A673 (cell line): ENCODE measurements at regions not wholly inside any gene's neighbourhood (a gene's known extent, or its start where the extent isn't known, plus 50 kb on each side); places are given as distances from the start of the nearest gene placed in this dataset.

ENCODE experiments used
- BruUV-seq: library from RNA; stranded (reverse); fragments of 400-500 nt; replicated peaks from 2 replicates; lab custom pipeline; 2021; lab: Mats Ljungman, UMichigan
- CTCF ChIA-PET: fragments of 300-600 bp; sonication (Branson Sonifier 250); formaldehyde crosslinking; loops from one replicate; lab custom pipeline; 2022; ENCODE audit warnings: antibody characterized with exemption; lab: Charles Lee
- POLR2A ChIA-PET: fragments of 300-600 bp; sonication (Branson Sonifier 250); formaldehyde crosslinking; loops from one replicate; lab custom pipeline; 2022; ENCODE audit warnings: antibody characterized with exemption; ENCODE audit not compliant: low non-redundant PET; lab: Charles Lee
- DNase-seq: peaks from one replicate; pipeline ENCODE4 v3.0.0-alpha.2; 2015; ENCODE audit warnings: low spot score
- H3K27ac ChIP-seq: fragments of 200-600 bp; sonication (generic); 2 replicates; pipeline ENCODE4 v1.5.1; 2016; ENCODE audit warnings: mixed run types, low read depth, mild to moderate bottlenecking, mixed read lengths, antibody characterized with exemption, low read length; ENCODE audit not compliant: poor library complexity, severe bottlenecking
- H3K27me3 ChIP-seq: fragments of 200-600 bp; sonication (generic); replicated peaks from 2 replicates; pipeline ENCODE4 v1.6.1; 2017; ENCODE audit warnings: mixed run types, low read depth, mild to moderate bottlenecking, mixed read lengths, antibody characterized with exemption, low read length; ENCODE audit not compliant: insufficient read depth, poor library complexity
- H3K36me3 ChIP-seq: fragments of 200-600 bp; sonication (generic); 2 replicates; pipeline ENCODE4 v1.6.1; 2016; ENCODE audit warnings: mixed run types, mild to moderate bottlenecking, mixed read lengths, antibody characterized with exemption, low read length; ENCODE audit not compliant: insufficient read depth, poor library complexity, severe bottlenecking
- H3K4me1 ChIP-seq: fragments of 200-600 bp; sonication (generic); 2 replicates; pipeline ENCODE4 v1.6.1; 2017; ENCODE audit warnings: mixed run types, mild to moderate bottlenecking, mixed read lengths, antibody characterized with exemption, low read length; ENCODE audit not compliant: insufficient read depth, poor library complexity, severe bottlenecking
- H3K4me3 ChIP-seq: fragments of 200-600 bp; sonication (generic); 2 replicates; pipeline ENCODE4 v1.5.1; 2016; ENCODE audit warnings: low read depth, mixed run types, mild to moderate bottlenecking, mixed read lengths, low read length; ENCODE audit not compliant: poor library complexity, severe bottlenecking
- H3K9me3 ChIP-seq: fragments of 200-600 bp; sonication (generic); 2 replicates; pipeline ENCODE4 v1.6.1; 2016; ENCODE audit warnings: mixed run types, low read depth, mild to moderate bottlenecking, mixed read lengths, antibody characterized with exemption, low read length; ENCODE audit not compliant: poor library complexity, severe bottlenecking
- CTCF ChIP-seq: fragments of 300-800, 200-600 bp; sonication (generic); conservative IDR thresholded peaks from 2 replicates; pipeline ENCODE4 v1.5.1; 2017; ENCODE audit warnings: low read depth, mild to moderate bottlenecking, antibody characterized with exemption, low read length, moderate library complexity, mixed read lengths
- EZH2 ChIP-seq: fragments of 200-600 bp; sonication (generic); IDR thresholded peaks from 2 replicates; pipeline ENCODE4 v1.6.1; 2017; ENCODE audit warnings: borderline replicate concordance, low read depth, mild to moderate bottlenecking, mixed read lengths, antibody characterized with exemption, low read length; ENCODE audit not compliant: poor library complexity, severe bottlenecking
- intact Hi-C: fragments of 100-400 bp; cut with micrococcal nuclease; formaldehyde crosslinking; loops from one replicate; pipeline ENCODE4 v1.10.0; 2022; ENCODE audit not compliant: unreplicated experiment

- intact Hi-C loops: no loop called here
- no peak for TF ChIP-seq CTCF
- no peak for TF ChIP-seq EZH2
- Histone ChIP-seq H3K36me3 (no peaks in the 10 kb centered on the region), H3K4me1 (no peaks in the 10 kb centered on the region), H3K9me3 (no peaks in the 10 kb centered on the region), H3K27me3 (no peaks in the 10 kb centered on the region), H3K4me3 (no peak overlapping the region), H3K27ac (no peak overlapping the region)
- no peak for DNase-seq
- POLR2A ChIA-PET: no interaction called here
- no TSS peak for BruUV-seq
- CTCF ChIA-PET: no interaction called here
Measured at GRCh38 chr2:2751715-2752315, 420.7 kb upstream of the MYT1L start.

GRCh38 chr2:2750867-2751714 lies 420.0 kb upstream of the MYT1L start:
- ChIA-PET CTCF (no interaction called here), POLR2A (no interaction called here)
- TF ChIP-seq CTCF (no peak), EZH2 (no peak)
- H3K9me3 ChIP-seq: no peaks in the 10 kb centered on the region
- H3K4me3 ChIP-seq: no peak overlapping the region
- no peaks in the 10 kb centered on the region for H3K27me3 ChIP-seq
- BruUV-seq: no TSS peak
- H3K36me3 ChIP-seq: no peaks in the 10 kb centered on the region
- intact Hi-C loops: no loop called here
- no peaks in the 10 kb centered on the region for H3K4me1 ChIP-seq
- DNase-seq: no peak
- H3K27ac ChIP-seq: no peak overlapping the region

GRCh38 chr2:2749206-2749598 lies 418.1 kb upstream of the MYT1L start:
- no peaks in the 10 kb centered on the region for H3K4me1 ChIP-seq
- BruUV-seq: no TSS peak
- no peak overlapping the region for H3K4me3 ChIP-seq
- TF ChIP-seq EZH2: no peak
- TF ChIP-seq CTCF: no peak
- no peaks in the 10 kb centered on the region for H3K36me3 ChIP-seq
- no peaks in the 10 kb centered on the region for H3K9me3 ChIP-seq
- no peak overlapping the region for H3K27ac ChIP-seq
- H3K27me3 ChIP-seq: no peaks in the 10 kb centered on the region
- intact Hi-C loops: no loop called here
- no peak for DNase-seq
- POLR2A ChIA-PET: no interaction called here
- CTCF ChIA-PET: no interaction called here
